ENCODE measurements at regions not wholly inside any gene's neighbourhood (a gene's known extent, or its start where the extent isn't known, plus 50 kb on each side); places are given as distances from the start of the nearest gene placed in this dataset.

DNA sequence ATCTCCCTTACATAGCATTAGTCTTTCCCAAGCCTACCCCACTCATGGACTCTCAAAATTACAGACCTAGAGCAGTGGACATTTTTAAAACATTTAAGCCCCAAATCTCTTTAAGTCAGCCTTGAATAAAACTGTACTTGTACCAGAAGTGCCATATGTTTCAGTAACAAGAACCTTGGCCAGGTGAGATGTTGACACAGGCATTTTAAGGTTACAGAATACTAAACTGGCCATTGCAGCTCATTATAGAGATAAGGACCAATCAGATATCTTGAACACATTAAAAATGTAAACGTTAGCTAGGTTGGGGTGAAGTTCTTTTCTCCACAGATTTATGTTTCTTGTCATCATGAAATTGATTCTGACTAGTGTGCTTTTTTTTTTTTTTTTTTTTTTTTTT is 103.8 kb upstream of the MIER3 start:
- DNase-seq (no peak), FAIRE-seq (no peak)
- Histone ChIP-seq H3K36me3 (ENCODE audit: control insufficient read depth in 2 of 3, insufficient read depth in 3 of 3, low read length in 3 of 3) (no peaks in the 10 kb centered on the region), H3K9ac (ENCODE audit: low read length in 3 of 3) (no peak overlapping the region), H3K4me3 (ENCODE audit: low read length in 3 of 3) (no peak overlapping the region), H3K9me3 (ENCODE audit: control insufficient read depth in 2 of 3, insufficient read depth in 1 of 3, low read length in 3 of 3) (no peaks in the 10 kb centered on the region), H3K4me1 (ENCODE audit: control insufficient read depth in 2 of 3, insufficient read depth in 2 of 3, low read depth in 1 of 3, low read length in 3 of 3) (no peaks in the 10 kb centered on the region), H3K27ac (ENCODE audit: low read depth in 2 of 2, low read length in 2 of 2) (no peak overlapping the region), H3K27me3 (ENCODE audit: control insufficient read depth, insufficient read depth, low read length) (no peaks in the 10 kb centered on the region)
- intact Hi-C loops (cut with DNase I) = no loop called here
- TF ChIP-seq, protein P1, sequence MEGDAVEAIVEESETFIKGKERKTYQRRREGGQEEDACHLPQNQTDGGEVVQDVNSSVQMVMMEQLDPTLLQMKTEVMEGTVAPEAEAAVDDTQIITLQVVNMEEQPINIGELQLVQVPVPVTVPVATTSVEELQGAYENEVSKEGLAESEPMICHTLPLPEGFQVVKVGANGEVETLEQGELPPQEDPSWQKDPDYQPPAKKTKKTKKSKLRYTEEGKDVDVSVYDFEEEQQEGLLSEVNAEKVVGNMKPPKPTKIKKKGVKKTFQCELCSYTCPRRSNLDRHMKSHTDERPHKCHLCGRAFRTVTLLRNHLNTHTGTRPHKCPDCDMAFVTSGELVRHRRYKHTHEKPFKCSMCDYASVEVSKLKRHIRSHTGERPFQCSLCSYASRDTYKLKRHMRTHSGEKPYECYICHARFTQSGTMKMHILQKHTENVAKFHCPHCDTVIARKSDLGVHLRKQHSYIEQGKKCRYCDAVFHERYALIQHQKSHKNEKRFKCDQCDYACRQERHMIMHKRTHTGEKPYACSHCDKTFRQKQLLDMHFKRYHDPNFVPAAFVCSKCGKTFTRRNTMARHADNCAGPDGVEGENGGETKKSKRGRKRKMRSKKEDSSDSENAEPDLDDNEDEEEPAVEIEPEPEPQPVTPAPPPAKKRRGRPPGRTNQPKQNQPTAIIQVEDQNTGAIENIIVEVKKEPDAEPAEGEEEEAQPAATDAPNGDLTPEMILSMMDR (IDR thresholded peaks at IDR 0.05; ENCODE audit: borderline replicate concordance, extremely low read depth, insufficient read depth) = no peak

DNA sequence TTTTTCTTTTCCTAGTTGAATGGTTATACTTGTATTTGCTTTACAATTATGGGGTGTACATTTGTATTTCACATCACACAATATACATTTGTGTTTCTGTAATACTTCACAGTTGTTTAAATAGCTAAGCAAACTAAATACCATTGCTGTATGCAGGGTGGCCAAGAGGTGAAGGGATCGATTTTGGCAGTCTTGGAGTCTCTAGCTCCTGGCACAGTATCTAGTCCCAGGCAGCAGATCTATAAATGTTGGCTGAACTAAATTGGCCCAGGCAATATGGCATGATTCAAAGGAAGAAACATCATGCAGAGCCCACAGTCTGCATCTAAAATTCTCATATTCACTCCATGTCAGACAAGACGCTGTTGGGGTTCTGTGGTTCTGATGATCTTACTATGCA is 110.1 kb upstream of the GPBP1 start:
- intact Hi-C loops (cut with DNase I) = no loop called here
- no peak overlapping the region for H3K4me3 ChIP-seq (ENCODE audit: low read length in 3 of 3)
- H3K4me1 ChIP-seq (ENCODE audit: control insufficient read depth in 2 of 3, insufficient read depth in 2 of 3, low read depth in 1 of 3, low read length in 3 of 3) = no peaks in the 10 kb centered on the region
- no peaks in the 10 kb centered on the region for H3K27me3 ChIP-seq (ENCODE audit: control insufficient read depth, insufficient read depth, low read length)
- H3K9ac ChIP-seq (ENCODE audit: low read length in 3 of 3) = no peak overlapping the region
- H3K36me3 ChIP-seq (ENCODE audit: control insufficient read depth in 2 of 3, insufficient read depth in 3 of 3, low read length in 3 of 3) = no peaks in the 10 kb centered on the region
- no peak overlapping the region for H3K27ac ChIP-seq (ENCODE audit: low read depth in 2 of 2, low read length in 2 of 2)
- DNase-seq = no peak
- no peak for FAIRE-seq
- H3K9me3 ChIP-seq (ENCODE audit: control insufficient read depth in 2 of 3, insufficient read depth in 1 of 3, low read length in 3 of 3) = no peaks in the 10 kb centered on the region
- TF ChIP-seq, protein P1 (IDR thresholded peaks at IDR 0.05; ENCODE audit: borderline replicate concordance, extremely low read depth, insufficient read depth) = no peak

DNA sequence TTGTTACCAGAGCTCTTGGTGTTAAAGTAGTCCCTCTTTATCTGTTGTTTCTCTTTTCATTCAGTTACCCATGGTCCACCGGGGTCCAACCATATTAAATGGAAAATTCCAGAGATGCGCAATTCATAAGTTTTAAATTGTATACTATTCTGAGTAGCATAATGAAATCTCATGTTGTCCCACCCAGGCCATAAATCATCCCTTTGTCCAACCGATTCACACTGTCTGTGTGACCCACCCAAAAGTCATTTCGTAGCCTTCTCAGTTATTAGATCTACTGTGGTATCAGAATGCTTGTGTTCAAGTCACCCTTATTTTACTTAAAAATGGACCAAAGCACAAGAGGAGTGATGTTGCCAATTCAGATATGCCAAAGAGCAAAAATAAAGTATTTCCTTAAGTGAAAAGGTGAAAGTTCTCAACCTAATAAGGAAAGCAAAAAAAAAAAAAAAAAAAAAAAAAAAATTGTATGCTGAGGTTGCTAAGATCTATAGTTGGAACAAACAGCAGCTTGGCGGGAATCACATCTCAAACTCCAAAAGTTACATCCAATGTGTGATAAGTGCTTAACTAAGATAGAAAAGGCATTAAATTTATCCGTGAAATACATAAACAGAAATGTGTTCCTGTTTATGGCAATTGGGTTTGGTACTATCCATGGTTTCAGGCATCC is 106.8 kb upstream of the GPBP1 start:
- FAIRE-seq = no peak
- no peak overlapping the region for H3K9ac ChIP-seq (ENCODE audit: low read length in 3 of 3)
- intact Hi-C loops (cut with DNase I) = no loop called here

More for the DNA sequence above, 106.8 kb upstream of the GPBP1 start:
- no peaks in the 10 kb centered on the region for H3K9me3 ChIP-seq (ENCODE audit: control insufficient read depth in 2 of 3, insufficient read depth in 1 of 3, low read length in 3 of 3)
- TF ChIP-seq, protein P1 (IDR thresholded peaks at IDR 0.05; ENCODE audit: borderline replicate concordance, extremely low read depth, insufficient read depth) = no peak
- no peaks in the 10 kb centered on the region for H3K27me3 ChIP-seq (ENCODE audit: control insufficient read depth, insufficient read depth, low read length)
- DNase-seq = no peak
- H3K4me3 ChIP-seq (ENCODE audit: low read length in 3 of 3) = no peak overlapping the region
- no peaks in the 10 kb centered on the region for H3K36me3 ChIP-seq (ENCODE audit: control insufficient read depth in 2 of 3, insufficient read depth in 3 of 3, low read length in 3 of 3)
- no peaks in the 10 kb centered on the region for H3K4me1 ChIP-seq (ENCODE audit: control insufficient read depth in 2 of 3, insufficient read depth in 2 of 3, low read depth in 1 of 3, low read length in 3 of 3)
- H3K27ac ChIP-seq (ENCODE audit: low read depth in 2 of 2, low read length in 2 of 2) = no peak overlapping the region
